Umbilical cord (tissue), 1 donor: ENCODE measurements at regions not wholly inside any gene's neighbourhood (a gene's known extent, or its start where the extent isn't known, plus 50 kb on each side); places are given as distances from the start of the nearest gene placed in this dataset.
"Not testable (repeated sequence)": the region's sequence is repeated elsewhere in the genome, so short reads cannot be mapped to it uniquely, and the experiment has no call there.

Experiments
- DNase-seq: peaks from one replicate; pipeline ENCODE4 v3.0.0-alpha.2; 2015; ENCODE audit warnings: low spot score

DNA sequence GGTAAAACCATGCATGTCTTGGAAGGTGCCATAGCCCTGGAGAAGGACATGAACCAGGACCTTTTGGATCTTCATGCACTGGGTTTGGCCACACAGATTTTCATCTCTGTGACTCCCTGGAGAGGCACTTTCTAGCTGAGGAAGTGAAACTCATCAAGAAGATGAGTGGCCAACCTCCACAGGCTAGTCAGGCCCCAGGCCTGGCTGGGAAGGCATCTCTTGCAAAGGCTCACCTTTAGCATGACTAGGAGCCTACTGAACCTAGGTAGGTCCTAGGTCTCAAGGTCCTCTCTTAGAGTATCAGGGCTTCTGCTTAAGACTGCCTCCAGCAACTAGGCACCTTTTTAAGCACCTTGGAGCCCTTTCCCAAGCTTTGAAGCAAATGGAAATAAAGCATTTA, 1448.7 kb upstream of the ACO1 start:
- DNase-seq, result no peak

DNA sequence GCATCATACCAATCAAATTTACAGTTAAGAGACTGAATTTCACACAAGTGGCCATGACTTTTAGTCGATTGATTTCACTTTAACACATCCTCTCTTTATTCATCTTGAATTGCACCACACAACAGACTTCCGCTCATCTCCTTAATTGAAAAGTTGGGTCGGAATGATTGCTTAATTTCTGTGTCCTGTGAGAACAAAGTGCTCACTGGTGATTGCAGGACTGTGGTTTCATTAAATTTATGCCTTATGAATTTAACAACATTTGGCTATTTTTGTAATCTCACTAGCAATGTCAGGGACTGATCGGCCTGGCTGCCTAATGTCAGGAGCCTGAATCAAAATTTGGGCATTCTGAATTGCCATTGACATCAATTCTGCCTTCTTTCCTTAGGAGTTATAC, 1447.3 kb upstream of the ACO1 start:
- DNase-seq, result no peak

DNA sequence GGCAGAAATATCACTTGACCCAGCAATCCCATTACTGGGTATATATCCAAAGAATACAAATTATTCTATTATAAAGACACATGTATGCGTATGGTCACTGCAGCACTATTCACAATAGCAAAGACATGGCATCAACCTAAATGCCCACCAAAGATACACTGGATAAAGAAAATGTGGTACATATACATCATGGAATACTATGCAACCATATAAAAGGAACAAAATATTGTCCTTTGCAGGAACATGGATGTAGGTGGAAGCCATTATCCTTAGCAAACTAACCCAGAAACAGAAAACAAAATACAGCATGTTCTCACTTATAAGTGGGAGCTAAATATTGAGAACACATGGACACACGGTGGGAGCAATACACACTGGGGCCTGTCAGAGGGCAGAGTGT, 1441.6 kb upstream of the ACO1 start:
- DNase-seq, result not testable (repeated sequence)

GRCh38 chr9:30943446-30944224, 1440.8 kb upstream of the ACO1 start:
- no peak for DNase-seq

GRCh38 chr9:30944225-30944569, 1440.2 kb upstream of the ACO1 start:
- DNase-seq, result no peak

- DNase-seq, result no peak
These were observed 1439.6 kb upstream of the ACO1 start for GRCh38 chr9:30944741-30945280.

GRCh38 chr9:30964332-30964731, 1420.1 kb upstream of the ACO1 start:
- DNase-seq, result no peak

DNA sequence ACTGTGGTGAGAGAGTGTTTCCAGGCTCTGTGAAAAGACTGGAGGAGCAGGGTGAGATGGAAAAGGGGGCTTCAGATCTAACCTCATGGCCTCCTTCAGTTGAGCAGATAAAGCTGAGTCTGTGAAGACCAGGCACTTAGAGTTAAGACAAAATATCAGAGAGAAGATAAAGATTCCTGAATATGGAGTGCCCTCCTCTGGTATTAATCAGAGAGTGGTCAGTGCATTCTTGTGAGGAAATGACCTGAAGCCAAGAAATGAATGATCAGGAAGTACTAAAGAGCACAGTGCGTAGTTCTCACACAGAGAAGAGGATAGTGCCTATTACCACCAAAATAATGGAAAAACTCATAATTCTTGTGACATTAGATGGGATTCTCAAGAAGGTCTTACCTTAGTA, 1417.0 kb upstream of the ACO1 start:
- DNase-seq, result peak; percentile 14

- no peak for DNase-seq
These were observed 1414.3 kb upstream of the ACO1 start for GRCh38 chr9:30970186-30970585.

DNA sequence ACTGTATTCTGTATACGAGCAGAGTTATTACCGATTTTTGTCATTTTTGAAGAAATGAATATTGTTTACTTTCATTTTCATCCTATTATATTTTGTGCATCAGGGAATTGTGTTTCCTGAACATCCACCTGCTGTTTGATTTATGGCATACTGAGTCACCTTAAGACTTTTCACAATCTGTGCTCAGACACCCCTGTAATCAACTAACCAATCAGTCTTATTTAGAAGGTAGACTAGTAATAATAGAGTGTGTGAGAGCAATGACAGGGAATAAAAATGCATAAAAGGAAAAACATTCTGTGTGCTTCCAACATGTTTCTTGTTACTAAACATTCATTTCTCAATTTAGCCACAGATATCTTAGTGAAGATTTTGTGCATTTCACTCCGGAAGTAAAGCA, 1413.6 kb upstream of the ACO1 start:
- DNase-seq, result no peak

GRCh38 chr9:30972654-30973053, 1411.8 kb upstream of the ACO1 start:
- no peak for DNase-seq

DNA sequence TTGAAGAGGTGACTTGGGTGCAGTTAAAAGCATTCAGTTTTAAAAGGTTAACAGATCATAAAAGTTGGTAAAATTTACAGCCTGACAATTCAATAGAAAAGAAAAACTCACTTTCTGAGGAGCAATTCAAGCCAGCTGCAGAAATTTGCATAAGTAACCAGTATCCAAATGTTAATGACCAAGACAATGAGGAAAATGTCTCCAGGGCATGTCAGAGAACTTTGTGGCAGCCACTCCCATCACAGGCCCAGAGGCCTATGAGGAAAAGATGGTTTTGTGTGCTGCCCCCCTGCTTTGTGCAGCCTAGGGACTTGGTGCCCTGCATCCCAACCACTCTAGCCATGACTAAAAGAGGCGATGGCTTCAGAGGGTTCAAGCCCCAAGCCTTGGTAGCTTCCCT, 1406.5 kb upstream of the ACO1 start:
- DNase-seq, result no peak

- no peak for DNase-seq
These were observed 1402.1 kb upstream of the ACO1 start for GRCh38 chr9:30982301-30982700.

- no peak for DNase-seq
These were observed 1388.3 kb upstream of the ACO1 start for GRCh38 chr9:30995956-30996738.

GRCh38 chr9:30996761-30997160, 1387.7 kb upstream of the ACO1 start:
- no peak for DNase-seq

DNA sequence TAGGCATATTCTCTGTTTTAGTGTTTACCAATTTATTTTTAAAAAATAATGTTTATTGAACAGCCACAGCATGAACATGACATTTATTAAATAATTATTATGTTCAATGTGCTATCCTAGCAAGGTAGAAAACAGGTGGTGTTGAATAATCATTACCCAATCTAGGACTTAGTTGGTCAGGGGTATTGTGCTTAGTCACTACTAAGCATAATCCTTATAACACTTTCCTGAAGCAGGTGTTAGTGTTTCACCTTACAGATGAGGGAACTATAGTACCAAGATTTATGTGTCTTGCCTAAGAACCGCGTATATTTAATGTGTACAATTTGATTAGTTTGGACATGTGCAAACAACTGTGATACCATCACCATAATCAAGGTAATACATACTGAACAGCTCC, 1387.2 kb upstream of the ACO1 start:
- DNase-seq, result no peak

DNA sequence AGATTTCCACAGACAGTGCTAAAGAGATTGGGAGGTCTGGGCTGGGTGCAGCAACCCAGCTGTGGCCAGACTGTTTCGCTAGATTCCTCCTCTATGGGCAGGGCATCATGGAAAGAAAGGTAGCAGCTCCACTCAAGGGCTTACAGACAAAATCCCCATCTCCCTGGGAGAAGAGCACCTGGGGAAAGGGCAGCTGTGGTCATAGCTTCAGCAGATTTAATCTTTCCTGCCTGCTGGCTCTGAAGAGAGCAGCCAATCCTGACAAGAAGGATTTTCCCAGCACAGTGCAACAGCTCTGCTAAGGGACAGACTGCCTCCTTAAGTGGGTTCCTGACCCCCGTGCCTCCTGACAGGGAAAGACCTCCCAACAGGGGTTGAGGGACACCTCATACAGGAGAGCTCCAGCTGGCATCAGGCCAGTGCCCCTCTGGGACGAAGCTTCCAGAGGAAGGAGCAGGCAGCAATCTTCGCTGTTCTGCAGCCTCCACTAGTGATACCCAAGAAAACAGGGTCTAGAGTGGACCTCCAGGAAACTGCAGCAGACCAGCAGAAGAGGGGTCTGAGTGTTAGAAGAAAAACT, 1379.3 kb upstream of the ACO1 start:
- DNase-seq, result no peak

DNA sequence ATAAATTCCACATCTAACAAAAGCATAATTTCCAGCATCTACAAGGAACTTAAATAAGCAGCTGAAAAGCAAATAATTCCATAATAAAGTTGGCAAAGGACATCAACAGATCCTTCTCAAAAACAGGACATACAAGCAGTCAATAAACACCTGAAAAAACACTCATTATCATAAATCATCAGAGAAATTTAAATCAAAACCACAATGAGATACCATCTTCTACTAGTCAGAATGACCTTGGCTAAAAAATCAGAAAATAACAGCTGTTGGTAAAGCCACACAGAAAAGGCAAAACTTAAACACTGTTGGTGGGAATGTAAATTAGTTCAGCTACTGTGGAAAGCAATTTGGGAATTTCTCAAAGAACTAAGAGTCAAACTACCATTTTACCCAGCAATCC, 1371.1 kb upstream of the ACO1 start:
- DNase-seq, result no peak

- peak; percentile 67 for DNase-seq
These were observed 1360.6 kb upstream of the ACO1 start for GRCh38 chr9:31023847-31024246.

- no peak for DNase-seq
These were observed 1356.8 kb upstream of the ACO1 start for GRCh38 chr9:31027678-31028077.

- DNase-seq, result no peak
These were observed 1356.3 kb upstream of the ACO1 start for GRCh38 chr9:31028137-31028536.

DNA sequence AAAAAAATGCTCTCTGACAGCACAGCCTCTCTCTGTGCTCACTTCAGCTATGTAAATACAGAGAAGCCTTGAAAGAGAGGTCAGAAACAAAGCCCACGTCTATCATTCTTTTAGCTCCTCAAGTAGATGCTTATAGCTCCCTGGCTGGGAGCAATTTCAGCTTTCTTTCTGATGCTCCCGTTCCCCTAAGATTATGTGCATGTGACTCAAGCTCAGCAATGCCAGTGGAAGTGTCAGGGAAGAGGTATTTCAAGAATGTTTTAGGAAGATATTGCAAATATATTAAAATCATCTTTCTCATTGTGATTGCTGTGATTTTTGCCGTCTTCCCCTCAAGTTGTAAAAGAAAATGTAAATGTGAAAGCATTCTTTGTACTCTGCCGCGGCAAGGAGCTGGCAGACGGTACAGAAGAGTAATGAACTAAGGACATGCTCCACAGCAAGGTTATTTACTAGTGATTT, 1353.7 kb upstream of the ACO1 start:
- DNase-seq, result peak; percentile 63

GRCh38 chr9:31032206-31032605, 1352.2 kb upstream of the ACO1 start:
- no peak for DNase-seq
